GM12878 (cell line): ENCODE measurements at regions not wholly inside any gene's neighbourhood (a gene's known extent, or its start where the extent isn't known, plus 50 kb on each side); places are given as distances from the start of the nearest gene placed in this dataset.

Experiments used
- ATAC-seq: fragments of 200-7000 bp; cut with Tn5 transposase; 3 replicates; pipeline ENCODE4 v1.9.1; 2020; ENCODE audit warnings: mild to moderate bottlenecking, moderate library complexity
- BruUV-seq: library from RNA; stranded (reverse); fragments of 400-500 nt; replicated peaks from 2 replicates; lab custom pipeline; 2021; lab: Mats Ljungman, UMichigan
- CTCF ChIA-PET: fragments of 300-600 bp; sonication (Branson Sonifier 250); formaldehyde crosslinking; extraction: SDS; loops from one replicate; lab custom pipeline; 2021; ENCODE audit warnings: inconsistent platforms; lab: Yijun Ruan, JAX
- POLR2A ChIA-PET: fragments of 350-600 bp; formaldehyde crosslinking; extraction: SDS; loops from one replicate; lab custom pipeline; 2021; ENCODE audit warnings: inconsistent platforms; lab: Charles Lee
- RAD21 ChIA-PET: fragments of 300-600 bp; sonication (Branson Sonifier 250); formaldehyde crosslinking; loops from one replicate; lab custom pipeline; 2023; ENCODE audit warnings: antibody characterized with exemption; ENCODE audit not compliant: unreplicated experiment; lab: Charles Lee
- SMC1A ChIA-PET: fragments of 300-600 bp; sonication (Branson Sonifier 250); formaldehyde crosslinking; loops from one replicate; lab custom pipeline; 2023; ENCODE audit not compliant: unreplicated experiment, uncharacterized antibody; lab: Charles Lee
- DNase-seq: peaks from one replicate; pipeline ENCODE4 v3.0.0-alpha.2; 2011; ENCODE audit warnings: low read depth, low spot score
- FAIRE-seq: peaks from 3 replicates; lab custom pipeline; 2011; peaks lifted over from hg19 to GRCh38; lab: Jason Lieb, UNC
- H2AFZ ChIP-seq: 2 replicates; pipeline ENCODE4 v1.6.0; 2011; ENCODE audit warnings: low read depth, low read length, control low read depth; ENCODE audit not compliant: control insufficient read depth
- H3K27ac ChIP-seq: 2 replicates; pipeline ENCODE4 v1.5.1; 2011; ENCODE audit warnings: control low read depth; ENCODE audit not compliant: control insufficient read depth, insufficient read depth
- H3K27me3 ChIP-seq, 2 experiments: replicated peaks in 1 of 2; 2 replicates each; pipeline versions ENCODE4 v1.6.0 to v1.6.1; 2011; ENCODE audit warnings: low read length in 1 of 2; ENCODE audit not compliant: control insufficient read depth in 2 of 2, insufficient read depth in 2 of 2
- H3K36me3 ChIP-seq, 2 experiments: 2 replicates each; pipeline ENCODE4 v1.5.1; 2011; ENCODE audit warnings: low read length in 1 of 2; ENCODE audit not compliant: control insufficient read depth in 2 of 2, insufficient read depth in 2 of 2
- H3K4me1 ChIP-seq: 2 replicates; pipeline ENCODE4 v1.6.1; 2011; ENCODE audit warnings: mild to moderate bottlenecking, low read length, moderate library complexity, mixed read lengths; ENCODE audit not compliant: control insufficient read depth, insufficient read depth
- H3K4me2 ChIP-seq: 2 replicates; pipeline ENCODE4 v1.6.0; 2011; ENCODE audit warnings: control low read depth; ENCODE audit not compliant: control insufficient read depth, insufficient read depth
- H3K4me3 ChIP-seq: fragments of 200-600 bp; sonication (generic); 2 replicates; pipeline ENCODE4 v1.5.1; 2016
- H3K79me2 ChIP-seq: 2 replicates; pipeline ENCODE4 v1.6.0; 2011; ENCODE audit warnings: low read length; ENCODE audit not compliant: control insufficient read depth, insufficient read depth
- H3K9ac ChIP-seq: 2 replicates; pipeline ENCODE4 v1.8.0; 2011; ENCODE audit warnings: low read length, control low read depth, mixed read lengths; ENCODE audit not compliant: control insufficient read depth, insufficient read depth
- H3K9me3 ChIP-seq: replicated peaks from 3 replicates; pipeline ENCODE4 v1.5.1; 2011; ENCODE audit warnings: mild to moderate bottlenecking, low read length; ENCODE audit not compliant: control insufficient read depth, insufficient read depth
- H4K20me1 ChIP-seq: 2 replicates; pipeline ENCODE4 v1.6.0; 2011; ENCODE audit not compliant: control insufficient read depth, insufficient read depth
- ASH2L ChIP-seq: fragments of 300-600, 200-600 bp; sonication (generic); IDR thresholded peaks from 2 replicates; pipeline ENCODE4 v1.6.1; 2017; ENCODE audit warnings: low read depth, mild to moderate bottlenecking, borderline replicate concordance
- BCL3 ChIP-seq: IDR thresholded peaks from 2 replicates; pipeline ENCODE4 v1.6.1; 2011; ENCODE audit warnings: borderline replicate concordance, low read depth, mild to moderate bottlenecking, moderate library complexity, low read length; ENCODE audit not compliant: insufficient read depth, poor library complexity, severe bottlenecking
- EED ChIP-seq: sonication (generic); IDR thresholded peaks from 2 replicates; pipeline ENCODE4 v1.6.1; 2016; ENCODE audit warnings: antibody characterized with exemption, low read depth
- EP300 ChIP-seq, 2 experiments: fragments of 150-350 bp in 1 of 2; IDR thresholded peaks; 2 replicates each; pipeline ENCODE4 v1.6.1; 2011 to 2012; ENCODE audit warnings: low read depth in 2 of 2, low read length in 2 of 2, borderline replicate concordance in 1 of 2, improper control_type of control experiment in 1 of 2, inconsistent platforms in 1 of 2; ENCODE audit not compliant: control insufficient read depth in 1 of 2
- FOXM1 ChIP-seq: IDR thresholded peaks from 2 replicates; pipeline ENCODE4 v1.6.1; 2012; ENCODE audit warnings: low read depth, mild to moderate bottlenecking, inconsistent platforms, low read length, moderate library complexity
- HDAC6 ChIP-seq: fragments of 200-600 bp; sonication (generic); IDR thresholded peaks from one replicate; pipeline ENCODE4 v1.8.0; 2017; ENCODE audit warnings: antibody characterized with exemption; ENCODE audit not compliant: unreplicated experiment
- HDGF ChIP-seq: fragments of 450-650 bp; IDR thresholded peaks from 2 replicates; pipeline ENCODE4 v1.6.1; 2016; ENCODE audit warnings: antibody characterized with exemption
- MEF2A ChIP-seq: IDR thresholded peaks from 2 replicates; pipeline ENCODE4 v1.6.1; 2011; ENCODE audit warnings: low read depth, mild to moderate bottlenecking, low read length, moderate library complexity; ENCODE audit not compliant: insufficient read depth
- MYB ChIP-seq: fragments of 150-350 bp; IDR thresholded peaks from 2 replicates; pipeline ENCODE4 v1.6.1; 2014; ENCODE audit warnings: mild to moderate bottlenecking, low read depth, low read length, borderline replicate concordance
- NFXL1 ChIP-seq: fragments of 450-650 bp; IDR thresholded peaks from 2 replicates; pipeline ENCODE4 v1.6.1; 2017; ENCODE audit warnings: antibody characterized with exemption, mild to moderate bottlenecking, borderline replicate concordance
- POLR2A ChIP-seq: IDR thresholded peaks from 2 replicates; pipeline ENCODE4 v1.6.1; 2011; ENCODE audit warnings: low read depth, mild to moderate bottlenecking, low read length
- POLR2AphosphoS5 ChIP-seq: IDR thresholded peaks from 2 replicates; pipeline ENCODE4 v1.6.1; 2011; ENCODE audit warnings: mild to moderate bottlenecking, low read length, inconsistent platforms
- SUPT20H ChIP-seq: IDR thresholded peaks from 2 replicates; pipeline ENCODE4 v1.6.1; 2011; ENCODE audit warnings: low read depth, mild to moderate bottlenecking, low read length, moderate library complexity, borderline replicate concordance; ENCODE audit not compliant: control insufficient read depth
- TCF7 ChIP-seq: IDR thresholded peaks from 2 replicates; pipeline ENCODE4 v1.6.1; 2014; ENCODE audit warnings: antibody characterized with exemption, borderline replicate concordance
- USF2 ChIP-seq: IDR thresholded peaks from 2 replicates; pipeline ENCODE4 v1.6.1; 2011; ENCODE audit warnings: low read depth, low read length, improper control_type of control experiment, borderline replicate concordance
- YY1 ChIP-seq: IDR thresholded peaks from 2 replicates; pipeline ENCODE4 v1.6.1; 2011; ENCODE audit warnings: low read depth, mild to moderate bottlenecking, low read length
- ZBTB33 ChIP-seq: fragments of 450-650 bp; IDR thresholded peaks from 2 replicates; pipeline ENCODE4 v1.6.1; 2017; ENCODE audit warnings: mild to moderate bottlenecking
- ZNF207 ChIP-seq: fragments of 450-650 bp; IDR thresholded peaks from 2 replicates; pipeline ENCODE4 v1.6.1; 2014; ENCODE audit warnings: antibody characterized with exemption, mild to moderate bottlenecking, borderline replicate concordance
- ZNF24 ChIP-seq: fragments of 450-650 bp; IDR thresholded peaks from 2 replicates; pipeline ENCODE4 v1.6.1; 2017; ENCODE audit warnings: antibody characterized with exemption, mild to moderate bottlenecking
- WGBS: methylation state at CpG from one replicate; pipeline ENCODE4 v1.1.6; 2016; ENCODE audit warnings: low lambda C conversion rate; ENCODE audit not compliant: insufficient replicate concordance, insufficient coverage; ENCODE audit errors: missing lambda C conversion rate; 5-methylcytosine and 5-hydroxymethylcytosine counted together
- in situ Hi-C: fragments of 300-500 bp; cut with MboI; formaldehyde crosslinking; loops from 9 replicates; pipeline ENCODE4 v1.14.3; 2018; ENCODE audit warnings: mixed read lengths
- intact Hi-C: fragments of 100-400 bp; cut with micrococcal nuclease; formaldehyde crosslinking; loops from one replicate; pipeline ENCODE4 v1.14.2; 2022; ENCODE audit not compliant: unreplicated experiment

- no peak for TF ChIP-seq HDAC6
- TF ChIP-seq, all 136 proteins: peak for 0
These were observed 77.2 kb downstream of the HIF1AN start (continued) for GRCh38 chr10:100612601-100613595.

- Histone ChIP-seq H4K20me1 (no peaks in the 10 kb centered on the region), H3K4me3 (no peak overlapping the region), H3K4me2 (no peak overlapping the region), H3K9ac (no peak overlapping the region), H3K27ac (no peak overlapping the region), H3K27me3 (peaks cover 0 to 5% of the 10 kb centered on the region in 2 experiments; a peak in 3 of 4 replicates), H3K36me3 (no peaks in the 10 kb centered on the region), H3K79me2 (no peaks in the 10 kb centered on the region), H3K9me3 (no peaks in the 10 kb centered on the region), H3K4me1 (no peaks in the 10 kb centered on the region), H2AFZ (no peak overlapping the region)
- ChIA-PET POLR2A (no interaction called here), RAD21 (no interaction called here), SMC1A (no interaction called here), CTCF (no interaction called here)
- DNase-seq (no peak), ATAC-seq (no peak), FAIRE-seq (no peak)
- WGBS, result 47% methylated on average over 8 of the region's 8 CpGs
- TF ChIP-seq MYB, result no peak
- TF ChIP-seq ZBTB33, result no peak
- no peak for TF ChIP-seq MEF2A
- TF ChIP-seq NFXL1, result no peak
- no peak for TF ChIP-seq BCL3
- TF ChIP-seq ASH2L, result no peak
- TF ChIP-seq SUPT20H, result no peak
- TF ChIP-seq ZNF207, result no peak
- TF ChIP-seq EP300 (IDR thresholded peaks at IDR 0.05; ENCODE audit: borderline replicate concordance in 1 of 2, control insufficient read depth in 1 of 2, low read depth in 2 of 2, low read length in 2 of 2), result no peak
- no peak for TF ChIP-seq HDGF
- no peak for TF ChIP-seq EED
- TF ChIP-seq HDAC6, result no peak
- no peak for TF ChIP-seq FOXM1
- TF ChIP-seq TCF7, result no peak
- no peak for TF ChIP-seq ZNF24
- no peak for TF ChIP-seq YY1
- TF ChIP-seq POLR2AphosphoS5, result no peak
- no peak for TF ChIP-seq USF2
- no peak for TF ChIP-seq POLR2A
- intact Hi-C loops (no loop called here), in situ Hi-C loops (no loop called here)
- no TSS peak for BruUV-seq
These were observed 78.1 kb downstream of the HIF1AN start for GRCh38 chr10:100613846-100614245.
